Stimulated activated CD8-positive, alpha-beta memory T cell treated with anti-CD3 and anti-CD28 coated beads, Interleukin-7, amount 100 ng/mL, for 48 hours (primary cell): ENCODE measurements at regions not wholly inside any gene's neighbourhood (a gene's known extent, or its start where the extent isn't known, plus 50 kb on each side); places are given as distances from the start of the nearest gene placed in this dataset.

Experiments used
- DNase-seq, 2 donors: peaks; one replicate each; pipeline ENCODE4 v3.0.0-alpha.2; 2020; ENCODE audit warnings: low read depth in 1 of 2; ENCODE audit errors: extremely low read depth in 1 of 2

DNA sequence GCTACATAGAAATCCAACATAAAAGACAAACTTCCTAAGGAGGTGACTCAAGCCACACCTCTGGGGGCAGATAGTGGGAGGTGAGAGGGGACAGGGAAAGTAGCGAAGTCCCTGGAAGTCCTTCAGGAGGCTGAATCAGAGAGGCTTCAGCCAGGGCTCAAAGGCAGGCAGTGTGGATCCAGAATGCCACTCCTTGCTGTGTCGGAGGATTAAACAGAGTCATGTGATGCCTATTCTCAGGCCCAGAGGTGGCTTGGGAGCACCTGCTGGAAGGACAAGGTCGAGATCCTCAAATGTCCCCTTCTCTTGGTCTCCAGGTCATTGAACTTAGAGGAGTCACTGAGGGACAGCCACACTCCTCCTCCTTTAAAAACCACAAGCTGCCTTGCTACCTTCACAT lies 391.1 kb downstream of the SOX9 start:
- no peak for DNase-seq

DNA sequence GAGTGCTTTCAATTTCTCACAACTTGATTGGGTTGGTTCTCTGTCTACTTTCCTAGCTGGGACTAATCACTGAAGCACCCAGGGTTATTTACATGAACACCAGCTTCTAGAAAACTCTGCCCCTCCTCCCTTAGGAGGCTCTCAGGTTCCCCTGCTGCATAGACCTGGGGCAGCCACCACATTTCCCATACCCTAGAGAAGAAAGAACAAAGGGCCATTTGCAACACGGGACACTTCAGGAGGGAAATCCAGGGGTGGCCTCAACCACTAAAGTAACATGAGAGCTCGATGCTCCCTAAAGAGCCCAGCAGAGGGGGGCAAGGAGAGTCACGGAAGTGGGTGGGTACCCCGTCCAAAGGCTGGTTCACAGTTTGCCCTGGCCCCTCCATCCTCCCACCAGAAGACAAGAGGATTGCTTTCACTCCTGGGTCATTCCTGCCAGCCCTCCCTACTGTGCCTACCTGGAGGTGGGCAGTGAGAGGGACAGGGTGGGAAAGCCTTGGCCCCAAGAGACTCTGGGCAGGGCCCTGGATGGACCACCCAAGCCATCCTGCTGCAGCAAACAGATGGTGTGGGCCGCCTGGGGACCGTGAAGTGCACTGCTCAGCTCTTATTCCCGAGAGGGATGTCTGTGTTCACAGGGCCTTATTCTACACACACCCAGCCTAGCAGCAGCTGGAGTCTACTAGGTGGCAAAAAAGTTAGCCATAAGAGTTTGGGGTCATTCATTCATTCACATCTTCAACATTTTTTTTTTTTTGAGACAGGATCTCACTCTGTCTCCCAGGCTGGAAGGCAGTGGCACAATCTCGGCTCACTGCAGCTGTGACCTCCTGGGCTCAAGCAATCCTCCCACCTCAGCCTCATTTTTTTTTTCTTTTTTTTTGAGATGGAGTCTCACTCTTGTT lies 392.1 kb downstream of the SOX9 start:
- DNase-seq, result no peak

DNA sequence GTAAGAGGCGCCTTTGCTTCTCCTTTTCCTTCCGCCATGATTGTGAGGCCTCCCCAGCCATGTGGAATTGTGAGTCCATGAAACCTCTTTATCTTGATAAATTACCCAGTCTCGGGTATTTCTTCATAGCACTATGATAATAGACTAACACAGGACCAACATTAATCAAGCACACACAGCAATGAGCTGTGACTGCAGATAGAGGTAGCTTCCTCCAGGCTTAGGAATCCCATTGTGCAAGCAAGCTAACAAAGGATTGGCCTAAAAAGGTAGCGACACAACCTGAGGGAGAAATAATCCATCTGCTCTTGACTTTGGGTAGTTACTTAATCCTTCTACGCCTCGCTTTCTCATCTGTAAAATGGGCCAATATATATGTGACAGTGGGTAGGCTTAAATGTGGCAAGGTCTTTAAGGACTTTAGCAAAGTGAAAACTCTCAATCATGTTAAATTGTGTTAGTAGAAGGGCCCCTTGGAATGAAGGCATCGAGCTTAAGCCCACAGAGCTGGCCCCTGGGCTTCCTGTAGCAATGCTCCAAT lies 393.6 kb downstream of the SOX9 start:
- DNase-seq, result no peak

DNA sequence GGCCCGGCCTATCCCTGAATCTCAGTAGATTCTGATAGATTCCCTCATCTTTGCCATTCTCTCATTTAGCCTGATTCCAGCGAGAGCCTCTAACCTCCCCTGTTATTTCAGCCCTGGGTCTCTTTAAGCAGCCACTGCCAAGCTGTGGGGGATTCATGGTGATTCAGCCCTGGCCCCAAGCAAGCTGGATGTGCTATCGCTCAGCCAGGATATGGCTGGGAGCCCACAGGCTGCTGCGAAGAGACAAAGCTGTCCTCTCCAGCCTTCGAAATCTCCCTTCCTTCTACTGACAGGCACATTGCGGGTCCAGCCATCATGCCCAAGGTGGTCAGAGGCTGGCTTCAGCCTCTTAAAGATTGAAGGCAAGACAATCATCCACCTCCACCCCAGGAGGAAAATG lies 394.1 kb downstream of the SOX9 start:
- DNase-seq, result no peak

DNA sequence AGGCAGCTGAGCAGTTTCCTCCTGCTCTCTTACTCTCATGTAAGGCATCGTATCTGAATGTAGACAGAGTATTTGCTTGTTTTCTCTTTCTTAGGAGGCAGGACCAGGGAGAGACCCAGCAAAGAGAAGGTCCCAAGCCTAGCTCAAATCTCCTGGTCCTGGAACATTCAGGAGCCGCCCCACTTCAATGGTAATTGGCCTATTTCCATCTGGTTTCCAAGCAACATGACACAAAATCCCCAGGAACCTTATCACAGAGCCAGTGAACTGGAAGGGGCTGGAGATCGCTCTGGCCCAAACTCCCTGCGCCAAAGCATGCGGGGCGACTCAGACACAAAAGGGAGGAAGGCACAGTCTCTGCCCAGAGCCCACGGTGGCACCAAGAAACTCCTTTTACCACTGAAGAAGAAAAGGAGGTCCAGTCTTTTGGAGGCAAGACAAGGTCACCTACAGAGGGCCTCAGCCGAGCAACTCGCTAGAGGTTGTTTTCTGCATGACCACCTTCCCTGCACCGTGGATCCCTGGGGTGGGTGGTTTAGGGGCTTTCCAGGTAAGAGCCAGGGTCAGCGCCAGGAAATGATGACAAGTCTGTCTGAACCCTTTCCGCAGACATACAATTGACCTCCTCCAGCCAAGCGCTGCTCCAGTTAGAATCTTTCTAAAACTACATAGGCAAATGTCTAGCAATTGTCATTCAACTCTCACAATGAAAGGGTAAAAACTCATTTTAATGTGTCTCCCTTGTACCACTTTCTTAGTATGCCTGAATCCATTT lies 394.7 kb downstream of the SOX9 start:
- no peak for DNase-seq

DNA sequence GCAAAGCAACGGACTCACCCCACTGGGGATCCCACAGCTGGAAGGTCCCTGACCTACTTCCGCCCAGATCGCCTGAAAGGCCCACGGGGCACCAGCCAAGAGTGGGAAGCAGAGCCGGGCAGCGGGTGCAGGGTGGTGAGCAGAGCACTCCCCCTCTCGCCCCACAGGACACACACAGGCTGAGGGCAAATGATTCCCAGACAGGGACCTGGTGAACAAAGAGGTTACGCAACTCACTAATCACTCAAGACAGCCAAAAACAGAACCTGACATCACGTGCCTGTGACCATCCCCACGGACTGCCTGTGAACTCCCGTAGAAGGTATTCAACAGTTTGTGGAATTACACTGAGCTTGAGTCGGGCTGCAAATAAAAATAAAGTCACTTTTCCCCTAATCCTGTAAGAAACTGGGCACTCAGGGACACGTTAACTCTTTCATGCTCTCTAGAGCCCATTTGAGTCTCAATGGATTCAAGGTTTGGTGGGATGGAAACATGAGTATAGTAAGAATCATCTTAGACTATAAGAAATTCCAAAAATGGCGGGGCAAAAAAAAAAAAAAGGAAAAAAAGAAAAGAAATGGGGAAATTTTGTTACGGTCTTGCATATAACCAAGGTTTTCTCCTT lies 396.1 kb downstream of the SOX9 start:
- DNase-seq, result no peak

DNA sequence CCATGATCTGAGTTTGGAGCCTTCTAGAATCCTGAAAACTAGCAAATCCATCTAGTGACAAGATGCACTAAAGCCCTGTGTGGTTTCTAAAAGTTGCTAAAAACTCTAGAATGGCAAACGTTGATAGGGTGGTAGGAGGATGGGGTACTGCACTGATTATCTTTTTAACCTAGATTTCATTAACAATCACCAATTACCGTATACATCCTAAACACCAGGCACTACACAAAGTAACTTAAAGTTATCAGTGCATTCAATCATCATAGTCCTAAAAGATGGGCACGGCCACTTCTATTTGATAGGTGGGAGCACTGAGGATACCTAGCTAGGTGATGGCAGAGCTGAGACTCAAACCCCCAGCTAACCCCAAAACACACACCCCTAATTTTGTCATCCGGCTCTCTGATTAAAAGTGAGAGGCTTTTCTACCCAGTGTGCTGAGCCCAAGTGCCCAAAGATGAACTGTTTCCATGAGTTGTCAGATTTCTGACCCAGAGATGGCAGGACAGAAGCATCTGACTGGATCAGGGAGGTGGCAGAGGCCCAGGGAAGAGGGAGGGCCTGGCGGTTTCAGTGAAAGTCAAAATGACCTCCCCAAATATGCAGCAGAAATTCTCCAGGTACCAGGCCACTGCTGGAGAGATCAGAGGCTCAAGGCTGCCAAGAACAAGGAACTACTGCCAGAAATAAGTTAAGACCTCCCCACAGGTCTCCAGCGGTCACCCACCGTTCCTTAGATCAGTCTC lies 396.8 kb downstream of the SOX9 start:
- DNase-seq, result no peak

DNA sequence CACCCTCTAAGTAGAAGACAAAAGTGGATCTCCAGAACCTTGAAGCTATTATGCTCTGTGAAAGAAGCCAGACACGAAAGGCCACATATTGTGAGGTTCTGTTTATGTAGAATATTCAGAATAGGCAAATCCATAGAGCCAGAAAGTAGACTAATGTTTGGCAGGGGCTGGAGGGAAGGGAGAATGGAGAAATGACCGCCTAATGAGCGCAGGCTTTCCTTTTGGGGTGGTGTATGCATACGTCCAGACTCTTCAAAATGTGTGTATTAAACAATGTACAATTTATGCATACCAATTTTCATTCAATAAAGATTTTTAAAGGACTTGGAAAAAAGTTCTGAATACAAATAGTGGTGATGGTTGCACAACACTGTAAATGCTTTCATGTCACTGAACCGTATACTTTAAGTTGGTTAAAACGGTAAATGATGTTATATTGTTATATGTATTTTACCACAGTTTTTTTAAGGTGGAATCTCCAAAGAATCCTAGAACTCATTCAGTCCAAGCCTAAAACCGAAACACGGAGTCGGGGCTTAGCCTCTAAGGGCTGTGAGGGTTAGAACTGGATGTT lies 397.4 kb downstream of the SOX9 start:
- DNase-seq, result no peak

DNA sequence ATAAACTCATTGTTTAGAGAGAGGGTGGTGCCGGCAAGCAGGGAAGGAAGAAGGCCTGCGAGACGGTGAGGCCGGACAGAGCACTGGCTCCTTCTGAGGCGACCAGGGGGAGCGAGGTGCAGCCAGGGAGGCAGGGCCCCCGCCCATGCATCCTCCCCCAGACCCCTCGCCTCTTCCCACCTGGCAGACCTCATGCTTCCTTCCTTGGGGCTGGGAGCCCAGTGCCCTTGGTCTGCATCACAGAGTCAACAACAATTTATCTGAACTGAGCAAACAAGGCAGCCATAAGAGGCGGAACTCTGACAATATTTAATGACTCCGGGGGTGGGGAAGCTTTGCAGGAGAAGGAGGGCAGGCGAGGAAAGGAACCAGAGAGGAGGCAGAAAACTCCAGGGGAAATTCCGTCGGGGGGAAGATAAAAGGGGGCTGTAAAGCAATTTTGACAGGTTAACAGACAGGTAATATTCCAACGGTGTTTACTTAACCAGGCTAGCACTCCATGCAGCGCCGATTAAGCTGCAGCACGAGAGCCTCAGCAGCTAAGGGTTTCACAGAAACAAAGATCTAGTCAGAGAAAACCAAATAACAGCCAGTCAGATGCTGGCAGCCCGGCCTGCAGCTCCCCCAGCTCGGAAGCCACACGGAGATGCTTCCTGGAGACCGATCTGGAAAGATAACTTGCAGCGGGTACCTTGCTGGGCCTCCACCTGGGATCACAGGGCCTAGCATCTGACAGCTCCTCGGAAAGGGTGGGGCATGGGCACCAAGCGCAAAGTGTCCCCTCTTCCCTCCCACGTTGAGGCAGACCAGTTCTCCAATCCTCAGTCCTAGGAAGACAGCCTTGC lies 398.2 kb downstream of the SOX9 start:
- DNase-seq, result no peak

DNA sequence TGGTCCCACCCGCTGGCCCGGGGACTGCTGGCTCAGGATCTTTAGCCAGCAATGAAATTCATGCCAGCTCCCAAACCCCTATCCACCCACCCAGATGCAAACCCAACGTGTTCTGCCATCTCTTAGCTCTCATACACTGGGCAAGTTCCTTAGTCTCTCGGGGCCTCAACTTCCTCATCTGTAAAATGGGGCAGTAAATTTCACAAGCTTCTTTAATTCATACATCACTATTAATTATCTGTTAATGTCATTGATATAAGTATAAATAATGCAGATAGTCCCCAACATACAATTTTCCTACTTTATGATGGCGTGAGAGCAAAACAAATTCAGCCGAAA lies 398.7 kb downstream of the SOX9 start:
- no peak for DNase-seq

DNA sequence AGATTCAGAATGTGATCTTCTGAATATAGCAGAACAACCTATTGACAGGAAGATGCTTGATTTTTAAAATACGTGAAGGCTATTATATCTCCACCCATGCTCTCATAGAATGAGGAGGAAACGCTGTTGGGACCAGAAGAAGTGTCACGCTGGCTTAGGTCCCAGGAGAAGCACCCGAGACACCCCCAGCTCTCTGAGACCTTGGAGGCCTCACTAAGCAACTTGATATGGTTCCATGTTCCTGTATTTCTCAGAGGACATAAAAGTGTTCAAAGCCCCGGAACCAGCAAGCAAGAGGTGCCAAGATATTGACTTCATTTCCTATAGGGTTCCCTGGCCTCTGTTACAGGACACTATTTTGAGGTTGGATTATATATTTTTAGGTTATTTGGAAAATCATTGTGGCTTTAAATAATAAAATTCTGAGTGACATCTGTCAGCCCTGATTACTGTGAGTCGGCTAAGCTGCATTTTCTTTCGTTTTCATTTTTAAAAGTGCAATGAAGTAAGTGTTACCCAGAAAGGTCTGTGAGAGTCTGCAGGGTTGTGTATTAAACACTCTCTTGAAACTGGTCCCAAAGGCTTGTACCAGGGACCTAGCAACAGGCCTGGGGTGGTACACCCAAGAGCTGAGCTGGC lies 400.0 kb downstream of the SOX9 start:
- no peak for DNase-seq

DNA sequence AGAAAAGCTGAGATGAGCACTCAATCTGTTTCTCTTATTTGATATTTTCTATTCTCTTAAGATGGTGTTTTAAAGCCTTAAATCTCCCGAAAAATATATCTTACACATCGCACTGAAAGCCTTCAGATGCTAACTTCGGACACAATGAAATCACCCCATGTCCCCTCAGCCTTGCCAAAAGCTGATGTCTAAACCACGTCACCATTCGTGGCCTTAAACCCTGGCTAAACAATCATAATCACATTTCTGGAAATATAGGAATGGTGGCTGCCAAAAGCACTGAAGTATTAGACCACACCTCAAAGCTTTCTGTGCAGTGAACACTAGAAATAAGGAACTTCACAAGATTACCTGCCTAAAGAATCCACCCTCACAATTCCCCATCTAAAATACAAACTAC lies 402.7 kb downstream of the SOX9 start:
- no peak for DNase-seq

DNA sequence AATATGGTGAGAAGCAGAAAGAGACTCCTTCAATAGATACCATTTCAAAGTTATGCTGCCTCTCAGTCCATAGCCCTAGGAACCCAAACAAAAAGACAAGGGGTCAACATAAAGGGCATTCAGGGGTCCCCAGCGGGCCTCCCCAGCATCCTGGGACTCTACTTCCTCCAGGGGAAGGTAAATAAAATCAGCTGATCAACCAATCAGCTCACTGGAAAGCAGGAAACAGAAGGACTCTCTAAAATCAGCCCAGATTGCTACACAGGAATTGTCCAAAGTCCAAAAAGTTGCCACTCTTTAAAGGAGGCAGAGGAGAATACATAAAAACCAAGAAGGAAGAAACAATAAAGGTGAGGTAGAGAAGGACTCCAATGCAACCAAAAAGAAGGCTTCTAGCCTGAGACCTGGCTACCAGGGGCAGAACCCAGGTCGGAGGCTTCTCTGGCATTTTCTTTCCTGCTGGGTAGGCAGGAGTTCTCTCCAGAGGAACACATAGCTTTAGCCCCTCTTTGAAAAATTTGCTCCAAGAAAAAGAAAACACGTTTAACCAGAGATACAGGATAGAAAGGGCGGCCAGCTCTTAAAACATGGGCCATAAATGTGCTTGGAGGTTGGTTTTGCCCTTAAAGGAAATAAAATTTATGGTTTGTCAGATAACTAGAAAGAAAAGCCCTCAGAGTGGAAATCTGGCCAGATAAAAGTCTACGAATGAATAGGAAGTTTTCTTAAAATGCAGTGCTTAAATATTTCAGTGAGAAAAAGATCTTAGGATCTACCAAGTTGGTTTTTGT lies 404.6 kb downstream of the SOX9 start:
- no peak for DNase-seq

DNA sequence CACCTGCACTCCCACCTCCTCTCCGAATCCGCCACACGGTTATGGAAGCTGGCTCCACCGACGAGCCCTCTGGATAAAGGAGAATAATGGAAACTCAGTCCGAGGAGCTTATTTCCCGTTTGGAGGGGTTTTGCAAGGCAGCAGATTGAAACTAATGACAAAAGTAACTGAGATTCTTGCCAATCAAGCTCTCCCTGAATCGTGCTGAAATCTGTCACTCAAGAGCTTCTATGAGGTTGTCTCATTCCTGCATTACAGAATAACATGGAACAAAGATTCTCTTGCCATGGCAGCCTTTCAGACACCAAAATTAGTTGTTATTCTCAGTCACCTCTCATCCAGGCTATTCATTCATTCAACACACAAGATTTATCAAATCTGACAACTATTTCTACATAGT lies 405.9 kb downstream of the SOX9 start:
- DNase-seq, result no peak

DNA sequence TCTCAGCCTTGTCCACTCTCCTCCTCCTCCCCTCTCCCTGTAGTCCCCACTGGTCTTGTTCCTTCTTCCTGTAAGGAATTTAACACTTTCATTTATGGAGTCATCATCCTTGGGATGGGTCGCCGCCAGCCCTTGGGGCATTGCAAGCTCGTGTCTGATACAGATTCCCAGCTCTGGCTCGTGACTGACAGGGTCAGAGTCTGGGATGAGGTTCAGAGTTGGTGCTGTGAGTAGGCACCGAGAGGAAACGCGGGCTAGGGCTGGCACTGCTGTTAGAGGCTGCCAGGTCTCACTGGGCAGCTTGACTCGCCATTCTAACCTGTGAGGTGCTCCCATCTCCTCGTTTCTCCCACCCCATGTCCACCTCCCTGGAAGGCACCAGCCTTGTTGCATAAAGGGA lies 407.0 kb downstream of the SOX9 start:
- DNase-seq, result no peak

DNA sequence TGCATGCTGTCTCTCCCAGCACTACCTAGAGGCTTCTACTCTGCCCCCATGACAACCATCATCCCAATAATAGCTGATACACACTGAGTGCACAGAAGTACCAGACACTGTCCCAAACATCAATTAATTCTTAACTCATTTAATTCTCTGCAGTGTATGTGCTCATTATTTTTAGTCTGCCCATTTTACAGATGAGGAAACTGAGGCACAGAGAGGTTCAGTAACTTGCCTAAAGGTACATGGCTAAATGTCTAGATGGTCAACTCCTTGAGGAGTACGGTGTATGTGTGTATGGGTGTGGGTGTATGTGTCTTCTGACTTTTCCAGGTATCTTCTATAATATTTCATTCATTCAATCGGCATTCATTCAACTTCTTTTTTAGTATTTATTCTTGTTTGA lies 407.9 kb downstream of the SOX9 start:
- no peak for DNase-seq

DNA sequence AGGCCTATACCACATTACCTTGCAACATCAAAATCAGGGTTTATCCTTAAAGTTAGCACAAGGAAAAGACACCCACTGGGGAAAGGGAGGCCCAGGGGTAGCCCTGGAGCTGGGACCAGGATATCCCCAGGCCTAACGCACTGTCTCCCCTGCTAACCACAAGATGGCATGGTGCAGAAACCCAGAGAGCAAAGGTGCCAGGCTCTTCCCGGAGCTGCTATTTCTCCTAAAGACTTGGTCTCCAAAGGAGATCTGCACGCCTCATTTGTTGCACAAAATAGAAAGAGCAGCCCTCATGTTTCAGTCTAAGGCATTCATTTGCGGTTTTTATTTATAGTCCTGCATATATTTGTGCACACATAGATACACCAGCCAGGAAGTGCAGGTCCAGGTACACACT lies 408.6 kb downstream of the SOX9 start:
- DNase-seq, result no peak

DNA sequence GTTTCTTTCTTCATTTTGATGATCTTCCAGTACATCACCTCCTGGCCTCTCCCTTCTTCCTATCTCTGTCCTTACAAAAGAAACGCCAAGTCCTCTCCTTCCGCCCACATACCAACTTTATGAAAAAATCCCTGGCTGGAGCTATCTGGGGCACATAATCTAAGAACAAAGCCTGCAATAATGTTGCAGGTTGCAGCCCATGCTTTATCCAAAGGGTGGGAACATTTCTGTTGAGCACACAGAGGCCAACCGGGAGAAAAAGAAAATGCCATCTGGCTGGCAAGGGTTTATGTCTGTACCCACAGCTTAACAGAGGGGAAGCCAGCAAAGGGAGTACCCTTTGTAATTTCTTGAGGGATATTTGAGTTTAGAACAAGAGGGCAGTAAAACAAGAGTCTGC lies 409.6 kb downstream of the SOX9 start:
- no peak for DNase-seq
